Medulla oblongata (tissue), 1 donor: ENCODE measurements at regions not wholly inside any gene's neighbourhood (a gene's known extent, or its start where the extent isn't known, plus 50 kb on each side); places are given as distances from the start of the nearest gene placed in this dataset.
A peak's percentile ranks its signal among the peaks of the same experiment; 100 is the strongest.

ENCODE experiments used
- DNase-seq: peaks from one replicate; pipeline ENCODE4 v3.0.0-alpha.2; 2015; ENCODE audit errors: extremely low spot score

DNA sequence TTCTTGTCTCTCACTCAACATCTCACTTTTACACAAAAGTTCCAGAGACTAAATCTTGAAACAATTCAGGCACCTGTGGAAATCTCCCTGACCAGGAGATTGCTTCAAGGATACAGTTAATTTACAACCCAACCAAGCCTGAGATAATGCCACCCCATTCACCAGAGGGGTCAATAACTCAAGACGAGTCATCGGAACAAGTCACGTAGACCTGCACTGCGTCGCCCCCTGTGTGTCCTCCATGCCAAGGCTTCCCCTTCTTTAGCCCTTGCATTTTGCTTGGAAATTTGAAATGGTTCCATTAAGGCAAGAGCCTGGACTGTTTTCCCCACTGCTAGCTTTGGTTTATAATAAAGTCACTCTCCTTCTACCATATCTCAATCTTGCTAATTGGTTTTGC lies 129.0 kb upstream of the NEO1 start:
- no peak for DNase-seq

GRCh38 chr15:72920551-72920950 lies 131.7 kb upstream of the NEO1 start:
- no peak for DNase-seq

DNA sequence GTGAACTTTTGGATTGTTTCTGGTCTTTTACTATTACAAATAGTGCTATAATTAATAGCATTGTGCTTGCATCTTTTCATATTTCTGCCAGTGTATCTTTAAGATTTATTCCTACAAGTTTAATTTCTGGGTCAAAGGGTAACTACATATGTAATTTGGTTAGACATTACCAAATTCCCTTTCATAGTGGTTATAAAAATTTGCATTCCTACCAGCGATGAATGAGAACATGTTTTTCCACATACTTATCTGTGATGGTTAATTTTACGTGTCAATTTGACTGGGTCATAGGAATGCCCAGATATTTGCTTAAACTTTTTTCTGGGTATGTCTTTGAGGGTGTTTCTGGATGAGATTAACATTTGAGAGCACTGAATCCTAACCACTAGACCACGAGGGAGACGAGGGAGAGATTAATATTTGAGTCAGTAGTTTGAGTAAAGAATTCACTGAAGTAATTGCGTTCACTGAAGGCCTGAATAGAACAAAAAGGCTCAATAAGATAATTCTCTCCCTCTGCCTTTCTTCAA lies 132.3 kb upstream of the NEO1 start:
- no peak for DNase-seq

DNA sequence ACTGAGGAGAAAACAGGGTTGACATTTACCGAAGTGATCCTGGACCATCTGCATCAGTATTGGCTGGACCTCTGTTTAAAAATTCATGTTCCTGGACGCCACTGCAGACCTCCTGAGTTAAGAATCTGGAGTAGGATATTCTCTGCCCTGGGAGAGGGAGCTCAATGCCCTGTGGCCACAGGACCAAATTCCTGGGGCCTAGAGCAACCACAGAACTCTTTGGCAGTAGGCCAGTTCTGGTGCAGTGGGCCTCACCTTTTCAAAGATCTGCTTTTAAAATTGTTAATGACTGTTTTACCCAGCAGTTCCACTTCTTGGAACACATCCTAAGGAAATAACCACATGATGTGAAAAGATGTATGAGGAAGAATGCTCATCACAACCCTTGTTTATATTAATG lies 133.3 kb upstream of the ADPGK start:
- DNase-seq = no peak

DNA sequence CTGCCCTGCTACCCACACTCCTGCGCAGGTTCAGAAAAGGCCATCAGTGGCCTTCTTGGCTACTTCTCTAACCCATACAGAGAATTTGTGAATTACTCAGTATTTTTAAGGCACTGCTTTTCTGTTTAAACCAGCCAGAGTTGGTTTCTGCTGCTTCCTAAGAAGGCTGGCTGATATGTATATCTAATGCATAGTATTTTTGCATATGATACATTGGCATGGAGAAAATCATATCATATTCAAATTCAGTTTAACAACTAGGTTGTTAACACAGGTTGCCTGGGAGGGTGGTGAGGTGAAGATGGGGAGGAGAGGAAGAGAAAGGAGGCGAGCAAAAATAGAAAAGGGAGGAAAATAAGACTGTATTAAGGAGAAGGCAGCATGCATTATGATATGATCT lies 132.8 kb upstream of the ADPGK start:
- no peak for DNase-seq

- DNase-seq = no peak
Observed at GRCh38 chr15:72915843-72916242, 132.3 kb upstream of the ADPGK start.

GRCh38 chr15:72912996-72913395 lies 129.4 kb upstream of the ADPGK start:
- DNase-seq = no peak

DNA sequence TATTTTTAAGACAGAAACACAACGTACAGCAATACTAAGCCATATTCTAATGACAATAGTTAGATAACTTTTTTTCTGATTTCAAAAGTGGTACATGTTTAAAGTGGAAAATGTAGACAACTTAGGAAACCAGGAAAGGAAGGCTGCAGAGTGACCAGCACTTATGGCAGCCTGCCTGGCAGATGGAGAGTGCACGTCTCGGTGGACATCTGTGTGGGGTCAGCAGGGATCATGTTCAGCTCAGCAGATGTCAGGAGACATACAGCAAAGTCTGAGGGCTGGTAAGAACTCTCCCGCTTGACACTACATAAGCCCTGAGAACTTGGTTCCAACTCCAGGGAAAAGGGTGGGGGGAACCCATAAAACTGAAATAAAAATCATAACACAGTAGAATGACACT lies 128.6 kb upstream of the ADPGK start:
- no peak for DNase-seq

GRCh38 chr15:72911626-72912025 lies 128.1 kb upstream of the ADPGK start:
- DNase-seq = no peak

DNA sequence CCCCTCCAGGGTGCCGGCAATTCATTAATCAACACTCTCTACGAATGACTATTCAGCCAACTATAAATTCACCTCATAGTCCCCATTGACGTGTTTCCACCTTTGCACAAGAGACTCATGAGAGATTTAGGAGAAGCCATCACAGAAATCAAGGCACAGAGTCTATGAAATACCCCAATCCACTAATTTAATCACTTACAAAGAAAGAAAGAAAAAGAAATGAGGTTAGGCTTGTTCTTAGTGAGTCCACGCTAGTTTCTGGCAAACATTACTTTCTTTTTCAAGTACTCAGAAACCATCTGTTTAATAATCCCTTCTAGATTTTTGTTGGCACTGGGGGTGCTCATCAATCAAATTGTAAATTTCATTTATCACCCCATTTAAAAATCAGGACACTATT lies 125.2 kb upstream of the ADPGK start:
- no peak for DNase-seq

GRCh38 chr15:72907733-72908132 lies 124.2 kb upstream of the ADPGK start:
- DNase-seq = peak; percentile 21

- no peak for DNase-seq
Observed at GRCh38 chr15:72902919-72903260, 119.3 kb upstream of the ADPGK start.

- peak; percentile 74 for DNase-seq
Observed at GRCh38 chr15:72902245-72902918, 118.8 kb upstream of the ADPGK start.

DNA sequence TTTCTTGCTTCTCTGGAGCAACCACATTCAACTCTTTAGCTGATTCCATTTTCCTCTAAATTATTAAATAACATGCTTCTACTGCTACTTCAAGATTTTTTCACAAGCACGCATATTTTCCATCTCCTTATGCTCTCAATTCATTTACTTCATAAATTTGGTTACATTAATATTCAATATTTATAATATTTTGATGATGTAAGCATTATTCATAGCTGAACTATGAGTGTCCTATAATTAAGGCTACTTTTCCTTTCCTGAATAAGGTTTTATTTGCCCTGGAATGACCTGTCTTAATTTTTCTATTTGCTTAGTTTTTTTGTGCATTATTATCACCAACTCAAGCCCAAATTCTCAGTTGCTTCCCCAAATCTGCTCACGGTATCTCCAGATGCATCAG lies 109.4 kb upstream of the ADPGK start:
- no peak for DNase-seq

GRCh38 chr15:72890043-72890442 lies 106.5 kb upstream of the ADPGK start:
- no peak for DNase-seq

DNA sequence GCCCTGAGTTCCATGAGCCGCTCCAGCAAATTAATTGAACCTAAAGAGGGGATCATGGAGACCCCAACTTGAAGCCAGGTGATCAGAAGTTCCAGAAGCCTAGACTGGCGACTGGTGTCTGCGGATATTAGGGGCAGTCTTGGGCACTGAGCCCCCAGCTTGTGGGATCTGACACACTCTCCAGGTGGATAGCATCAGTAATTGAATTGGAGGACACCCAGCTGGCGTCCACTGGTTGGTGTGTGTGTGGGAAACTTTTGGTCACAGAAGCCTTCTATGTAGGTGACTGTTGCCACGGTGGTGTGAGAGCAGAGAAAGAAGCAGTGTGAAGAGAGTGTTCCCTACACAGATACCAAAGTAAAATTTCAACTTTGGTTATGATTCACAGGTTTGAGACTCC lies 106.0 kb upstream of the ADPGK start:
- no peak for DNase-seq

GRCh38 chr15:72888811-72889210 lies 105.3 kb upstream of the ADPGK start:
- DNase-seq = no peak

- DNase-seq = no peak
Observed at GRCh38 chr15:72888211-72888610, 104.7 kb upstream of the ADPGK start.

- no peak for DNase-seq
Observed at GRCh38 chr15:72887376-72887775, 103.8 kb upstream of the ADPGK start.

GRCh38 chr15:72884311-72884710 lies 100.8 kb upstream of the ADPGK start:
- DNase-seq = no peak

- DNase-seq = no peak
Observed at GRCh38 chr15:72873379-72874233, 90.0 kb upstream of the ADPGK start.

DNA sequence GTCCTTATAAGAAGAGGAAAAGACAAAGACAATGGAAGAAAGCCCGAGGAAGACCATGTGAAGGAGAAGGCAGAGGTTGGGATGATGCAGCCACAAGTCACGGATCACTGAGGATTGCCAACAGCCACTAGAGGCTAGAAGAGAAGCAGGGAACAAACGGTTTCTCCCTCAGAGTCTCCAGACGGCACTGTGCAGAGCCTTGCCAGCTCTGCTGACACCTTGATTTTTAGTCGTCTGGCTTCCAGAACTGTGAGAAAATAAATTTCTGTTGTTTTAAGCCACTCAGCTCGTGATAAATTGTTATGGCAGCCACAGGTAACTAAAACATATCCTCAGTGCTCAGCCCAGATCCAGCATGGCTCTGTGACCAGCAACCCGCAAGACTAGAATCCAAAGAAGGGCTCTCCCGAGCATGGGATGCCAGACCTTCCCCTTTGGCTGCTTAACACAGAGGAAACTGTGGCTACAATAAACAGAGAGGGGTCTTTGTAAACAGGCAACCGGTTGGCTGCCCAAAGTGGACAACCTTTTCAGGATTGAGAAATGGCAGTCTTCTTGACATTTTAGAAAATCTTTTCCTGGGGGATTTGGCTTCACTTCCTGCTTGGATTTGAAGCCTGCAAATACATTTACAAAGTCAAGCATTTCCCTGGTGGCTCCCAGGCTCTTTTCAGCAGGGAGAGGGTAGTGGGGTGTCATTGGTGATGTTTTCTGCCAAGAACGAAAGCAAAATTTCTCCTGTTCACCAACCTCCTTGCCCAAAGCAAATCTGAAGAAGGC lies 88.7 kb upstream of the ADPGK start:
- no peak for DNase-seq
